ENCODE measurements at regions not wholly inside any gene's neighbourhood (a gene's known extent, or its start where the extent isn't known, plus 50 kb on each side); places are given as distances from the start of the nearest gene placed in this dataset.

DNA sequence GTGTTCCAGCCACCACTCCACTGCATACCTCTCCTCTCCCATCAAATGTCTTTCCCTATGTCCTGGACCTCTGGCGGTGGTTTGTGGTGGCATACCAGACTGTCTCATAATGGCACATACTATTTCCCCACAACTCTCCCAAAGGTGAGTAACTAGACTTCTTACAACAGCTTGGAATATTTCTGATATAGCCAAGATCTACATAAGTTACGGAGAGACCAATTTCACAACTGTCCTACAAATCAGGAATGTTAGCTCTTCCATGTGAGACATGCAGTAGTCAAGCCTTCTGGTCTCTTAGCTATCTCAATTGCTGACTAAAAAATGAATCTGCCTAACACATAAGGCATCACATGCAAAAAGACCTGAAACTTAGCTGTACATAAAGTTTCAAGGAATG is 588.9 kb downstream of the RNF144B start:
- TF ChIP-seq NFE2L2 (IDR thresholded peaks at IDR 0.05; ENCODE audit: low read depth, low read length) = no peak
- no peak for TF ChIP-seq MAFK (IDR thresholded peaks at IDR 0.05; ENCODE audit: low read depth, low read length)
- TF ChIP-seq POLR2A (IDR thresholded peaks at IDR 0.05; ENCODE audit: low read depth, low read length) = no peak
- H4K8ac ChIP-seq (ENCODE audit: low read depth in 2 of 2, low read length in 2 of 2) = no peak overlapping the region
- no CpG with 5 or more reads among the region's 2 CpGs for WGBS, 2 experiments (ENCODE audit: extremely low coverage in 2 of 2, insufficient read length in 1 of 2)
- H3K4ac ChIP-seq (ENCODE audit: low read depth, low read length) = no peak overlapping the region
- no peak overlapping the region for H2AFZ ChIP-seq (replicated peaks; ENCODE audit: low read length, poor library complexity)
- intact Hi-C loops (cut with micrococcal nuclease) (no loop called here), in situ Hi-C loops (cut with MboI; ENCODE audit: low sequenced_read_pairs) (loop anchor here (25.0 kb wide), 1 partner anchor 886 kb away; no protein-coding TSS in a partner anchor), dilution Hi-C loops (cut with HindIII; ENCODE audit: low sequenced_read_pairs, unreplicated experiment) (no loop called here)
- no peak overlapping the region for H3K4me3 ChIP-seq (ENCODE audit: insufficient read depth, low read depth, low read length)
- DNase-seq (no peak), ATAC-seq (ENCODE audit: low read depth) (no peak)
- no peak overlapping the region for H2BK15ac ChIP-seq (ENCODE audit: low read depth, low read length)
- H3K18ac ChIP-seq (ENCODE audit: low read depth, low read length) = no peak overlapping the region
- no peak overlapping the region for H2BK5ac ChIP-seq (ENCODE audit: low read depth, low read length, poor library complexity, severe bottlenecking)
- H3K9ac ChIP-seq (ENCODE audit: low read depth, low read length) = no peak overlapping the region
- ChIA-PET CTCF (no interaction called here), POLR2A (ENCODE audit: unreplicated experiment) (no interaction called here)
- no peaks in the 10 kb centered on the region for H3K4me1 ChIP-seq (ENCODE audit: control insufficient read depth, insufficient read depth, low read length)
- no peak overlapping the region for H3K27ac ChIP-seq (ENCODE audit: insufficient read depth, low read length)
- no peak overlapping the region for H3K14ac ChIP-seq (replicated peaks; ENCODE audit: low read depth, low read length)
- no peak overlapping the region for H2AK9ac ChIP-seq (replicated peaks; ENCODE audit: low read depth, low read length, poor library complexity)
- no peak overlapping the region for H2BK20ac ChIP-seq (ENCODE audit: low read depth, low read length)
- no peaks in the 10 kb centered on the region for H3K9me1 ChIP-seq (ENCODE audit: insufficient read depth, low read length)
- H3K9me3 ChIP-seq (ENCODE audit: control insufficient read depth, insufficient read depth, low read length) = peaks cover 2% of the 10 kb centered on the region; the same call in 1 of the 2 replicates
- no peak overlapping the region for H2AK5ac ChIP-seq (ENCODE audit: low read depth, low read length)
- no peaks in the 10 kb centered on the region for H3K79me1 ChIP-seq (ENCODE audit: low read depth in 1 of 2, low read length in 2 of 2)
- H3K4me2 ChIP-seq (ENCODE audit: low read depth, low read length) = no peak overlapping the region
- no peaks in the 10 kb centered on the region for H4K20me1 ChIP-seq (ENCODE audit: insufficient read depth, low read length)
- H3K23ac ChIP-seq (ENCODE audit: low read depth, low read length) = no peak overlapping the region
- BruUV-seq (replicated peaks) = no TSS peak
- H3K27me3 ChIP-seq (ENCODE audit: control insufficient read depth, insufficient read depth, low read length) = no peaks in the 10 kb centered on the region
- H4K5ac ChIP-seq (ENCODE audit: low read depth, low read length) = no peak overlapping the region
- no peak overlapping the region for H4K91ac ChIP-seq (ENCODE audit: insufficient read depth, low read depth, low read length)
- H2BK120ac ChIP-seq (ENCODE audit: low read depth, low read length) = no peak overlapping the region
- no peak overlapping the region for H3K56ac ChIP-seq (ENCODE audit: extremely low read depth, insufficient read depth, low read length)
- H3K36me3 ChIP-seq (ENCODE audit: control insufficient read depth, insufficient read depth, low read length) = no peaks in the 10 kb centered on the region

All from IMR-90 (cell line).